HFFc6 (cell line): ENCODE measurements at regions not wholly inside any gene's neighbourhood (a gene's known extent, or its start where the extent isn't known, plus 50 kb on each side); places are given as distances from the start of the nearest gene placed in this dataset.

Source experiments
- DNase-seq: peaks from one replicate; pipeline ENCODE4 v3.0.0-alpha.2; 2018
- H3K27ac Mint-ChIP-seq: 2 replicates; pipeline ENCODE4 v1.8.0; 2020; ENCODE audit warnings: mild to moderate bottlenecking, mixed read lengths
- H3K27me3 Mint-ChIP-seq: 2 replicates; pipeline ENCODE4 v1.8.0; 2021; ENCODE audit warnings: mild to moderate bottlenecking, moderate library complexity, mixed read lengths; ENCODE audit not compliant: insufficient read depth
- H3K36me3 Mint-ChIP-seq: 2 replicates; pipeline ENCODE4 v1.8.0; 2021; ENCODE audit warnings: low read depth, mixed read lengths
- H3K4me1 Mint-ChIP-seq: 2 replicates; pipeline ENCODE4 v1.8.0; 2020; ENCODE audit warnings: low read depth, mixed read lengths
- H3K4me3 Mint-ChIP-seq: 2 replicates; pipeline ENCODE4 v1.8.0; 2020; ENCODE audit warnings: mild to moderate bottlenecking, moderate library complexity, mixed read lengths
- H3K9me3 Mint-ChIP-seq: 2 replicates; pipeline ENCODE4 v1.8.0; 2020; ENCODE audit warnings: mild to moderate bottlenecking, mixed read lengths
- CTCF ChIP-seq: fragments of 200-600 bp; sonication (generic); IDR thresholded peaks from 2 replicates; pipeline ENCODE4 v1.5.0; 2021; ENCODE audit warnings: antibody characterized with exemption, mild to moderate bottlenecking

GRCh38 chr15:96252148-96252547 lies 78.4 kb upstream of the NR2F2 start:
- H3K27me3 Mint-ChIP-seq = no peaks in the 10 kb centered on the region; the same call in 1 of the 2 replicates
- H3K36me3 Mint-ChIP-seq = peaks cover 50% of the 10 kb centered on the region
- no peak overlapping the region for H3K27ac Mint-ChIP-seq
- TF ChIP-seq CTCF = no peak
- H3K4me3 Mint-ChIP-seq = no peak overlapping the region
- H3K9me3 Mint-ChIP-seq = no peaks in the 10 kb centered on the region
- no peak for DNase-seq
- H3K4me1 Mint-ChIP-seq = peaks cover 46% of the 10 kb centered on the region

- peaks cover 47% of the 10 kb centered on the region for H3K36me3 Mint-ChIP-seq
- no peak overlapping the region for H3K27ac Mint-ChIP-seq
- no peak for TF ChIP-seq CTCF
- H3K9me3 Mint-ChIP-seq = no peaks in the 10 kb centered on the region
- DNase-seq = no peak
- no peaks in the 10 kb centered on the region; the same call in 1 of the 2 replicates for H3K27me3 Mint-ChIP-seq
- H3K4me3 Mint-ChIP-seq = no peak overlapping the region; the same call in 1 of the 2 replicates
- H3K4me1 Mint-ChIP-seq = peaks cover 35% of the 10 kb centered on the region
Observed at GRCh38 chr15:96253006-96253747, 77.3 kb upstream of the NR2F2 start.

- Mint-ChIP-seq H3K27ac (no peak overlapping the region), H3K4me1 (peaks cover 35% of the 10 kb centered on the region), H3K4me3 (no peak overlapping the region), H3K9me3 (no peaks in the 10 kb centered on the region), H3K27me3 (no peaks in the 10 kb centered on the region; the same call in 1 of the 2 replicates), H3K36me3 (peaks cover 57% of the 10 kb centered on the region)
- TF ChIP-seq CTCF = no peak
- peak; percentile 48 for DNase-seq
Observed at GRCh38 chr15:96254173-96254572, 76.3 kb upstream of the NR2F2 start.

GRCh38 chr15:96255599-96255998 lies 74.9 kb upstream of the NR2F2 start:
- DNase-seq = no peak
- TF ChIP-seq CTCF = no peak
- no peak overlapping the region for H3K27ac Mint-ChIP-seq
- H3K4me1 Mint-ChIP-seq = peaks cover 50% of the 10 kb centered on the region
- H3K27me3 Mint-ChIP-seq = peaks cover 1% of the 10 kb centered on the region; the same call in 1 of the 2 replicates
- H3K36me3 Mint-ChIP-seq = peaks cover 52% of the 10 kb centered on the region
- no peak overlapping the region for H3K4me3 Mint-ChIP-seq
- no peaks in the 10 kb centered on the region for H3K9me3 Mint-ChIP-seq

- H3K9me3 Mint-ChIP-seq = no peaks in the 10 kb centered on the region
- H3K4me1 Mint-ChIP-seq = peaks cover 67% of the 10 kb centered on the region
- H3K4me3 Mint-ChIP-seq = no peak overlapping the region
- DNase-seq = no peak
- H3K36me3 Mint-ChIP-seq = peaks cover 20% of the 10 kb centered on the region
- H3K27me3 Mint-ChIP-seq = 0 out of 2 replicates have a peak, but pooled peaks cover 2% of the 10 kb centered on the region
- TF ChIP-seq CTCF = no peak
- no peak overlapping the region for H3K27ac Mint-ChIP-seq
Observed at GRCh38 chr15:96261575-96262034, 68.9 kb upstream of the NR2F2 start.
